Erythroblast (primary cell): ENCODE measurements at regions not wholly inside any gene's neighbourhood (a gene's known extent, or its start where the extent isn't known, plus 50 kb on each side); places are given as distances from the start of the nearest gene placed in this dataset.

ENCODE experiments used
- DNase-seq, 2 experiments: peaks; one replicate each; lab custom pipeline; 2025; lab: John Stamatoyannopoulos, UW
- GATA1 ChIP-seq: IDR thresholded peaks from 2 replicates; pipeline ENCODE4 v1.6.1; 2011; ENCODE audit warnings: low read depth, mild to moderate bottlenecking, control low read depth, low read length, moderate library complexity
- POLR2A ChIP-seq: IDR thresholded peaks from 2 replicates; pipeline ENCODE4 v1.6.1; 2011; ENCODE audit warnings: mild to moderate bottlenecking, low read length

DNA sequence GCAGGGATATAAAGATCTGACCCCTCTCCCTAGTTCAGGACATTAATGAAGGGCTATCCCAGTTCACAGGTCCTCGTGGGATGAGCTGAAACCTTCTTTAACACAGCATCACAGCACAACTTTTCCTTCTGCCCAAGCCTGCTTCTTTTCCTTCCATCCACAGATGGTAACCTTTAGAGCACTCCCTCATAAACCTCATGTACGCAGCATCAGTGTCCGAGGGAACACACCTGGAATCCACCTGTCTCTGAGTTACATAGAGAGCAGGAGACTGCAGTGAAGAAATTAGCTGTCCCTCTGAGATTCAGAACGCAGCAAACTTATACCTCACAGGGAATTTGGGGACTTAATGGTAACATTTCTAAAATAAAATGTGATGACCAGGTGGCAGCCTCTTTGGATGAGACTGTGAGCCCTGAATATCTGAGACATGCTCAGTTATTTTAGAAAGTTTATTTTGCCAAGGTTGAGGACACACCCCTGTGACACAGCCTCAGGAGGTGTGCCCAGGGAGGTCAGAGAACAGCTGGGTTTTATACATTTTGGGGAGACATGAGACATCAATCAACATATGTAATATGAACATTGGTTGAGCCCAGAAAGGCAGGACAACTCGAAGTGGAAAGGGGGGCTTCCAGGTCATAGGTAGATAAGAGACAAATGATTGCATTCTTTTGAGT lies 73.8 kb upstream of the PACRGL start:
- TF ChIP-seq GATA1 (no peak), POLR2A (no peak)
- DNase-seq = no peak

DNA sequence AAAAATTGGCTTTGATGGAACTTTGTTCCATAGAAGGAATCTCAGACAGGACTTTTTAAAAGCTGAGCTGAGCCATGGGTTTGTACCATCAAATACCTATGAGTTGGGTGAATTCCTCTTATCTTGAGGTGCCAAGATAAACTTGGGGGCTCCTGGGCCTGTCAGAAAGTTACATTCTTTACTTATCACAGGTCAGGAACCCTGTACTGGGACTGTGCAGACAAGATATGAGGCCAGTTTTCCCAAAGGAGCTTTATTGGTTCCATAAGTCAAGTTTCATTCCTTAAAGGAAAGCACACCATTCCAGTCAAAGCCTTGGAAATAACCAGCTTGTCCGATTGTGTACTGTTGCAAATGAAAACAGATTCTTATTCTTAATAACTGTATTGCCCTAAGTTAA lies 72.4 kb upstream of the PACRGL start:
- TF ChIP-seq GATA1 (no peak), POLR2A (no peak)
- DNase-seq = no peak

GRCh38 chr4:20629186-20630106 lies 70.8 kb upstream of the PACRGL start:
- DNase-seq = no peak

GRCh38 chr4:20638825-20639224 lies 61.4 kb upstream of the PACRGL start:
- no peak for TF ChIP-seq POLR2A
- no peak for TF ChIP-seq GATA1
- DNase-seq = no peak

More at GRCh38 chr4:20629186-20630106, 70.8 kb upstream of the PACRGL start:
- TF ChIP-seq POLR2A = no peak
- TF ChIP-seq GATA1 = no peak

DNA sequence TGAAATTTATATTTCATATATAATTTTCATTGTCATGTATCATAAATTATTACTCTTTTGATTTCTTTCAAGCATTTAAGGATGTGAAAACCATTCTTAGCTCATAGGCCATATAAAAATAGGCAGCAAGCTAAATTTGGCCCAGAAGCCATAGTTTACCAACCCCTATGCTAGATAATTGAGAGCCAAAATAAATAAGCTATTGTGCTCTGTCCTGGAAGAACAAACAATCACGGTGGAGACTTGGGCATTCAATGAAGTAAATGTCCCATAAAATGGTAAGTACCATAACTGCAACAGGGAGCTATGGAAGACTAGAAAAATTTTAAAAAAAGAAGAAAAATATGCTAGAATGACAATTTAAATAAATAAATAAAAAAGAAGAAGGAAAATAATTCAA lies 60.9 kb upstream of the PACRGL start:
- TF ChIP-seq GATA1 (no peak), POLR2A (no peak)
- no peak for DNase-seq

DNA sequence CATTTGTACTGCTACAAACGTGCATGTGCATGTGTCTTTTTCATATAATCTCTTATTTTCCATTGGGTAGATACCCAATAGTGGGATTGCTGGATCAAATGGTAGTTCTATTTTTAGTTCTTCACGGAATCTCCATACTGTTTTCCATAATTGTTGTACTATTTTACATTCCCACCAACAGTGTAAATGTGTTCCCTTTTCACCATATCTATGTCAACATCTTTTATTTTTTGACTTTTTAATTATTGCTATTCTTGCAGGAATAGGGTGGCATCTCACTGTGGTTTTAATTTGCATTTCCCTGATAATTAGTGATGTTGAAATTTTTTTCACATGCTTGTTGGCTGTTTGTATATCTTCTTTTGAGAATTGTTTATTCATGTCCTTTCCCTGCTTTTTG lies 59.3 kb upstream of the PACRGL start:
- DNase-seq = no peak
- TF ChIP-seq POLR2A (no peak), GATA1 (no peak)

DNA sequence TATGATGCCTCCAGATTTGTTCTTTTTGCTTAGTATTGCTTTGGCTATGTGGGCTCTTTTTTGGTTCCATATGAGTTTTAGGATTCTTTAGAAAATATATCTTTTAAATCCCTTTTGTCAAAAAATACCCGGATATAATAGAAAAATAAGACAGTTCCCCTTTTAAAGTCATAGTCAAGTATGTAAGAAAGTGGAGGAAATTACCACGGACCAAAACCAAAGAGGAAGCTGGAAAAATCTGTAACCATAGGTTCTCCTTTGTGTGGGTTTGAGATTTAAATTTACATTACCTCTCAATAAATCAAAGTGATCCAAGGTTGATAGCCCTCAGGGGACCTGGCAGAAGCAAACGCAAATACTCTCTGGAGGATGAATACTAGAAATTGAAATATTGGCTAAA lies 58.3 kb upstream of the PACRGL start:
- TF ChIP-seq GATA1 = no peak
- TF ChIP-seq POLR2A = no peak
- no peak for DNase-seq

DNA sequence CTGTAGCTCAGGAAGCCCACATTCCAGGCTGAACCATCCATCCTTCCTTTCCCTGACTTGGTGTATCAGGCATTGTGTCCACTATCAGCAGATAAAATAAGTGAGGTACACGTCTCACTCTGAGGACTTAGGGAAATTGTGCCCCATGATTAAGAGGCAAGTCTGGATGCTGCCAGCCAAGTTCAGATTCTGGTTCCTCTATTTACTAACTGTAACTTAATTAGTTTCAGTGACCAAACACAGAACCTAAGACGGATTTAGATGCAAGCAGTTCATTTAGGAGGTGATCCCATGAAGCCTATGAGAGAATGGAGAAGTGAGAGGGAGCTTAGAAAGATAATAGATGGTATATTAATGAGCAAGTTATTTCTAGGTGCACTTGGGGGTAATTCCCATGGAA lies 56.6 kb upstream of the PACRGL start:
- no peak for DNase-seq
- TF ChIP-seq POLR2A = no peak
- no peak for TF ChIP-seq GATA1

DNA sequence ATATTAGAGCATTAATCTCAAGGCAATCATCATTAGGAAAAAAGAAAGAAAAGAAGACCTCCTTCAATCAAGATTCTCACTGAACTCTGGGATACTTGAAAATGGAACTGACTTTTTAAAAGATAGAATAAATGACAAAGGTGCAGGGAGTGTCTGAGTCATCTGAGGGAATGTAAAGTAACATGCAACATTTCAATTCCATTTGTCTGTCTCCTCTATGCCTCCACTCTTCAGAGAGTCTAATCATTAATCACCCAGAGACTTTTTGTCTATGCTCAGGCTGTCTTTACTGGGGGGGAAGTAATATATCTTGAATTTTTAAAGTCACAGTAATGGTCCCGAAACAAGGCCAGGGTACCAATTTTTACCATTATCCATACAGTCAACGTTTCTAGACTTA lies 55.0 kb upstream of the PACRGL start:
- no peak for TF ChIP-seq GATA1
- TF ChIP-seq POLR2A = no peak
- no peak for DNase-seq

DNA sequence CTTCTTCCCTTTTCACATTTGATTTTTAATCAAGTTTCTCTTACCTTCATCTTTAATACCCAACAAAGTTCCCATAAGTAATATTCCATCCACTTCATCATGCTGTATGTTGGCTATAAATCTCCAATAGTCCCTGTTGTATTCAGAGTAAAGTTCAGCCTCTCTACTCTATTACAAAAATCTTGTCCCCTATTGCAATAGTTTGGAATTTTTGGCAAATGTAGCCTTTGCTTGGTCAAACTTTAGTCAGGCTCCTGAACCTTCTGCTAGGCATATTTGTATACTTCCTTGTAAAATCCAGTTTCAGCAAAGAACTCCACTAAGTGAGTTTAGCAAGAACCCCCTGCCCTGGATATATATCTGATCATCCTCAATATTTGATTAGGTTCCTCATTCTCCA lies 54.0 kb upstream of the PACRGL start:
- no peak for TF ChIP-seq GATA1
- TF ChIP-seq POLR2A = no peak
- DNase-seq = no peak
